GM19438 (cell line): ENCODE measurements at regions not wholly inside any gene's neighbourhood (a gene's known extent, or its start where the extent isn't known, plus 50 kb on each side); places are given as distances from the start of the nearest gene placed in this dataset.

ENCODE experiments used
- ATAC-seq: cut with Tn5 transposase; IDR thresholded peaks from one replicate; pipeline ENCODE4 v1.9.1; 2021; ENCODE audit warnings: low read depth; ENCODE audit not compliant: unreplicated experiment

DNA sequence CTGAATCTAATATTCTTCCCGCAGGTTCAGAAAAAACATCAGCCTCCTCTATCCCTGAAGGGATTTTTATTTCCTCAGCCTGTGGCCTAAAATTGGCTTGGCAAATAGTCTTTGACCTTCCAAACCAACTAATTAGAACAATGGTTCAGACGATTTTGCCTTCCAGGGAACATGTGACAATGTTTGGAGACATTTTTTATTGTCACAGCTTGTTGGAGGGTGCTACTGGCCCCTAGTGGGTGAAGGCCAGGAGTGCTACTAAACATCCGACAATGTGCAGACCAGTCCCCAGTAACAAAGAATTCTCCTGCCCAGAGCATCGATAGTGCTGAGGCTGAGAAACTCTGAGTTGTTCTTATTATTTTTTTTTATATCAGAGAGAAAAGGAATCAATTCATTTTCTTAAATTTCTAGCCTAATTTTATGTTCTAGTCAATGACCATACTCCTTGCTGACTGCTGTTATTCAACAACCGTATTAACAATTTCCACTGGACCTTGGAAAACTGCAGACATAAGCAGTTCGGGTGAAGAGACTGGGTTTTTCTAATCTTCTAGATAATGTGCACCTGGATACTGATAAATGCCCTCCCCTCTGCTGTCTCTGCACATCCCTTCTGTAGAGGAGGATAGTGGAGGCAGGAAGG lies 280.7 kb downstream of the LMX1A start:
- ATAC-seq = no peak

DNA sequence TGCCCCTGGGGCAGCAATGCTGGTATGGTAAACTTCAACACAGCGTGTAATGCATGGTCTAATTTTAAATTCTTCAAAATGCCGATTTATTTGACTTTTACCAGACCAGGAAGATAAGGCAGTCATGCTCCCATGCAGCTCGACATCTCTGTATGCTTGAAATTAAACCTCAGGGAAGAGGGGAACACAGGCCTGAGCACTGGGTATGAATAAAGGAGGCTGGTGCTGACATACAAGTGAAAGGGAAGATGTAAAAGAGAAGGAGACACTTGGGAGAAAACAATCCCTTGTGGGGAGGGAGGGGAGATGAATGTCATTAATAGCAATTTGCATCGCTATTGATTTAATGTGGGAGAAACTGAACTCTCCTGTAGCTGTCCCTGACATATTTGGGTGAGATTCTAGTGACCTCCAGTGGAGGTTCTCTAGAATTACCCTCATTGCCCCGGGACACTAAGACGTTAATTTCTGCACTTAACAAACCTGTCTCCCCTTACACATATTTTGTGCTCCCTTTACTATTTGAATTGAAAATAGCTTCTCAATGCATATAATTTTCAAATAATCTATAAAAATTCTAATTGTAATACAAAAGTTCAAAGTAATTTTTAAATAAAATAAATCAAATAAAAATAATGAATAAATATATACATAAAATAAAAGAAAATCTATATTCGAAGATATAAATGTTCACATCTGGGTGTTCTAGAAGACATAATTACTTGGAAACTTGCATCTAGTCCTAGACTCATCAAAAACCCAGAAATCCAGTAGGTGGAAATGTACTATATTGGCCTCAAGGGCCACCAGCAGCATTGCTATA lies 283.1 kb downstream of the LMX1A start:
- ATAC-seq = no peak

DNA sequence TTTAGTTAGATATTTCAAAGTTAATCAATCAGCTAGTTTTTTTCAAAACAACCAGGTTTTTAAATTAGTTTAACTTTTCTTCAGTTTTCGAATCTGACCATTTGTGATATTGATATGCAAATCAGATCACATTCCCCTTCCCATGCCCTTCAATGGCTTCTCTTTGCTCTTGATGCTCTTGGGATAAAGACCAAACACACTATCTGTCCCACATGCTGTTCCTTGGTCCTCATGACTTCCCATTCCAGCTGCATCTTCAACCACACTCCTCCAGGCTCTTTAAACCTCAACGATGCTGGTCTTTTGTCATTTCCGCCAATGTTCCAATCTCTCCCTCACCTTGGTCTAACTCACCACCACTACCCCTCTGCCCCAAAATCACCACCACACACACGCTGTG lies 285.8 kb downstream of the LMX1A start:
- ATAC-seq = no peak

DNA sequence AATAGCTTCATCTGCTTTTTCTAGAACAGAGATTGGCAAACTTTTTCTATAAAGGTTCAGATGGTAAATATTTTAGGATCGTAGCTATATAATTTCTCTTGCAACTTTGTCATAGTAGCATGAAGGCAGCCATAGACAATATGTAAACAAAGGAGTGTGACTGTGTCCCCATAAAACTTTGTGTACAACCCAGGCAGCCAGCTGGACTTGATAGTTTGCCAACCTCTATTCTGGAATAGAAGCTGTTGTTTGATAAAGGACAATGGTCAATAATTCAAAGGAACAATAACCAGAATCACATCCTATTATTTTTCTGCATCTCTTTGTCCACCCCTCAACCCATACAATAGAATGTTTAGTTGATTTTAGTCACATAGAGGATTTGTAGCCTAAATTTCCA lies 286.7 kb downstream of the LMX1A start:
- no peak for ATAC-seq

DNA sequence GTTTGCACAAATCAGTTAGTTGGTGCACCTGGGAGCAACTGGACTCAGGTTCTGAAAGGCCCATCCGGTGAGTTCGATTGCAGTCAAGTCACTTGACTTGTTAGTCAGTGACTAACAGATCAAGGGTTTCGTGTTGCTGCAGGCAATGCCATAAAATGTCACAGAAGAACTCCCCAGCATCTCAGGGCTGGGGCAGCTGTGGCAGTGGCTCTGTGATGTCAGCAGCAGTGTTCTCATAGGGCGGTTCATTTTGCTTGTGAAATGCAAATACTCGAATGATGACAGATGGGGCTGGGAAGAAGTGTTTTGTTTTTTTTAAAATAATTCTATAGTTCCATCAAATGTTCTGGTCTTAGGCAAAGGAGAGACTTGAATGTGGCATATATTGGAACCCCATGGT lies 287.8 kb downstream of the LMX1A start:
- no peak for ATAC-seq

DNA sequence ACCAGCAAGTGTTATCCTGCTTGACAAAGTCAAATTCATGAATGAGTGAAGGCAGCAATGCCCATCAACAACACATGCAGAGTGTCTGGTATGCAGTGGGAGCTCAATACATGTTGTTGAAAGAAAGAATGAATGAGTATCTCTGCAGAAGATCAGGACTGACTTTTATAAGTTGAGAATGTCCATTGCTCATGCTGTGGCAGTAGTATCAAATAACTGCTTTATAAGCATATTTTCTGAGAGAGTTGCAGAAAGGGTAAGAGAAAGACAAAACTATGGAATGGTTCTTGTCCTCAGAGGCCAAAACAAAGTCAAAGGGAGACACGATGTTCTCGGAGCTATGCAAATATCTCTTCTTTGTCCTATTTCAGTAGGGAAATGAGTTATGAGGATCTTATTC lies 288.7 kb downstream of the LMX1A start:
- no peak for ATAC-seq

DNA sequence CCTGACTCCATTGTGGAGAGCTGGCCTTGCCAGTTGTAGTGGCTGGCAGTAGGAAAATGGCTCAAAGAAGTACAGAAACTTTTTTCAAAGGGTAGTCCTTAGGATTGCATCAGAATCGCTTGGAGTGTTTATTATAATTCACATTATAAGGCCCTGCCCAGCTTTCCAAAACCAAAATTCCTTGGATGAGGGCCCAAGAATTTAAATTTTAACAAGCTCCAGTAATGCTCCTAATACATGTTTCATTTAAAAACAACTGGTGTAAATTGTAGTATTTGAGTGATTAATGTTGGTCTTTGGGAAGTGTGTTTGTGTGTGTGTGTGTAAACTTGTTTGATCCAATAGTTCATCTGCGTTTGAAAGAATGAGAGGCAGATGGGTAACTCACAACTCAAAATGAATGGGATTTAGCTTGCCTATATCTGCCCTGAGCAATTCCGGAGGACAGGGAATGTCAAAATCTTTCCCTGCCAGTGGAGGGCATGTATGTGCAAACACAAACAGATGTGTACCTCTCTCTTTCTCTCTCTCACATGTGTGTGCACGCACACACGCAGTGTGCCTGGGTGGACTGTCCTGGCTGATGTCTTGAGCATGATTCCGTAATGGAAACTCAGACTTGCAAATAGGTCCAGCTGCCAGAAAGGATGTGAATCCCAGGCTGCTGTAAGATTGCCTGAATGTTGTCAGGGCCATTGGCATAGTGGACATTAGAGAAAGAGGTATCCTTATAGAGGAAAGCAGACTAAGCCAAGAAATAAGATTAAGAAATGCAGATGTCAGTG lies 293.1 kb downstream of the LMX1A start:
- ATAC-seq = no peak

DNA sequence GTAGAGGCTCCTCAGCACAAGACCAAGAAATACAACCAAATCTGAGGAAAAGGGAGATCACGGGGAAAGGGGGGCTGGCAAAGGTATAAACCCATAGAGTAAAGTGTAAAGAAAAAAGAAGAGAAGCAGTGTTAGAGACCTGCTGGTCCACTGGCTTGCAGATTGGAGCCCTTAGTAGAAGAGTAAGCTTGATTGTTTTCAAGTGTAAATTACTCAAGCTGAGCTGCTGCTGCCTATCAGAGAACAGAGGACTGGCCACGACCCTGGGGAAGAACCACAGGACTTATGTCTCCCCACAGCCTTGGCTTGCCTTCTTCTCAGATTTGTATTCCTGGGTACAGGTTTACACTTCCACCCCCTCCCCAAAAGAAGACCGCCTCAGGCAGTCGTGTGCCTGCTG lies 294.2 kb downstream of the LMX1A start:
- ATAC-seq = no peak

DNA sequence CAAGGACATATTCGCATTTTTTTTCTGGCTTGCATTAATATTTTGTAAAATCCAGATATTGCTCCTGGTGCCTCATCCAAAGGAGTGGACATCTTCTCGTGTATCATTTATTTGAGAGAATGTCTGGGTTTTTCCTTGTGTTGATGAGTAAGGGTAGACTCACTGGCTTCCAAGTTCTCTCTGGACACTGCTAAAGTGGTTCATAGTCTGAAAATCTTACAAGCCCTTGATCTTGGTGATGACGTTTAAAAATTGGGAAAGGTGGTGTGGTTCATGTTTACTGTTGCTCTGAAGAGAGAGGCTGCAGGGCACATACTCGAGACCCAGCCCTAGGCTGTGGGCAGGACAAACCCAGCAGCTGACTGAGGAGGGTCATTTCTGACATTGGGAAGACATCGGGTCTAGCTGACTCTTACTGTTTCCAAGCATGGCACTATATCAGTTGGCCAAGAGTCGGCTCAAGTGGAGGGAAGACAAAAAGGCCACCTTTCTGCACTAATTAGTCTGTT lies 296.2 kb downstream of the LMX1A start:
- ATAC-seq = no peak

DNA sequence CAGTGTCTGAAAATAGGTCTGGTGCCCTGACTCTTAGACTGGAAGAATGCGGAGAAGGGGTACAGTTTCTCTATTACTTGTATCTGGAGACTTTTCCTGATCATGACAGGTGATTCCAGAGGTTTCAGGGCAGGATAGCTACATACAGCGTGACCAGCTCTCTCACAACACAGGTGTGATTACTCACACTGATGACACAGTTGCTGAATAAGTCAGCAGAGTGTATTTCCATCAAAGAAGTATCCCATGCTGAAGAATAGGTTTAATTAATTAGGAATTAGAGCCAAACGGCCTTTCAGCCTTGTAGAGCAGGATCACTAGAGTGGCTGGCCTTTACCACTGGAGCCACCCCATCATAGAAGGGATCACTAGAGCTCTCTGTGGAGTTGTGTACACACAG lies 298.6 kb downstream of the LMX1A start:
- no peak for ATAC-seq

DNA sequence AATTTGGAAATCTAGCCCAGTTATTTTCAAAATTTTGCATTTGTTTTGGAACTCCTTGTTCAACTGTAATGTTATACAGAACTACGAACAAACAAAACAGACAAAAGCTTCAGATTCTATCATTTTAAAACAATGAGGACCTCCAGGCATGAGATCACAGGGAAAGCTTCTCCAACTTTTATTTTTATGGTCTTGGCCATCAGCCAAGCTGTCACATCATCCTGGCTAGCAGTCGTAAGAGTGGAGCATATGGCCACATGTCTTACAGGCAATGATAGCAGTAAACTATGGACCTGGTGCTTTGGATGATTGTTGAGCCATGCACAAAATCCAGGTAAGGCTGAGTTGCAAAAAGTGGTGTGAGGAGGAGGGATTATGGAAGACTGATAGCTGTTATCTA lies 299.6 kb downstream of the LMX1A start:
- no peak for ATAC-seq

DNA sequence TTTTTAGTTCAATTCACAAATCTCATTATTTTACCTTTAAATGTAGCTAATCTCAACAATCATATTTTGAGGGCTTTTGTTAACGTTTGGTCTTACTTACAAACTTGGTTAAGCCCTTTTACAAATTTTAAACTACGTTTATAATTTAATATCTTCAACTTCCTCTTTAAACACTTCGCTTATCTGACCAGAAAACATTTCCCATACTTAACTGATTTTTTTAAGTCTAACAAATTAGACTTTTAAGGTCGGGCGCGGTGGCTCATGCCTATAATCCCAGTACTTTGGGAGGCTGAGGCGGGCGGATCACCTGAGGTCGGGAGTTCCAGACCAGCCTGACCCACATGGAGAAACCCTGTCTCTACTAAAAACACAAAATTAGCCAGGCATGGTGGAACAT lies 300.9 kb downstream of the LMX1A start:
- ATAC-seq = no peak

DNA sequence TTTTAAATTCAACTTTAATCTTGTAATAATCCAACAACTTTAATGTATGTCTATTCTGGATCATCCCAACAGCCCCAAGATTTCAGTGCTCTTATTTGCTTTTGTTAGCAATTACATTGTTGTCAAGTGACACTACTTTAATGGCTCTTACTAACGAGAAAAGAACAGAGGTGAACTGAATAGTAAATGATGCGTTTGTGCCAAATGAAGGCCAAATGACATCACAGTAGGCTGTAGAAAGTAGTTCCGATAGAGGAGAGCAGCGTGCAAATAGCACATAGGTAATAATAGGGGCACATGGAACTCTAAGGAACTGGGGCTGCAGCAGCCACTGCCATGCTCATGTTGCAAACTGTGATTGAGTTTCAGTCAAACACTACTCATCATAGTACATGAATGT lies 301.9 kb downstream of the LMX1A start:
- no peak for ATAC-seq

DNA sequence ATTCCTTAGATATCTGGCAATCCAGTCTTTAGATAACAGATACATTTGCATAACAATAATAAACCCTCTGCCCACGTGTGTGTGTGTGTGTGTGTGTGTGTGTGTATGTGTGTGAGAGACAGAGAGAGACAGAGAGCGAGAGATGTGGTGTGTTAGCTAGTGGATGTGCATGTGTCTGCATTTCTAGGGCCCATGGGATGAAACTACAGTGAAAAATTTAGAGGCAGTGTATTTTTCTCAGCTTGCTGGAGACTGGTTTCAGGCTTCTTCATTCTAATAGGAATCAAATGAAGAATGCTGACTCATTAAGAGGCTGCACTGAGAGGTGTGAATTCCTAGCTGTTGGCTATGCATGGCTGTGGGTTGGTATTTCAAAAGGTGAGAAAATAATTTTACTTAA lies 303.2 kb downstream of the LMX1A start:
- ATAC-seq = no peak

DNA sequence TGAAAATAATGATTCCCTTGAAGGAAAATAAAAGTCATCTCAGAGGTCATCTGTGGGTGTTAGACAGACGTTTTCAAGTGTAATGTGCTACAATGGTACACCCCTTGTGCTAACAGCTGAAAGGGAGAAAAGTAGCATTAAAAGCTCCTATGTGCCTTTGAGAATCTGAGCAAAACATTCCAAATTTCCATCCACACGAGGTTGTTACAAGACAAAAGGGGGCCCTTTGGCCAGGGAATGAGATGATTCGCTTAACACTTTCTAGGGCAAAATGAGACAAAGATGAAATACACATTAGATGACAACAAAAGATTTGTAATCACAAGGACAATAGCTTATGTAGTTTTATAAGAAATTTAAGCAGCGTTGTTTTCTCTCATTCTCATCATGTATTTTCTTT lies 303.6 kb downstream of the LMX1A start:
- no peak for ATAC-seq

DNA sequence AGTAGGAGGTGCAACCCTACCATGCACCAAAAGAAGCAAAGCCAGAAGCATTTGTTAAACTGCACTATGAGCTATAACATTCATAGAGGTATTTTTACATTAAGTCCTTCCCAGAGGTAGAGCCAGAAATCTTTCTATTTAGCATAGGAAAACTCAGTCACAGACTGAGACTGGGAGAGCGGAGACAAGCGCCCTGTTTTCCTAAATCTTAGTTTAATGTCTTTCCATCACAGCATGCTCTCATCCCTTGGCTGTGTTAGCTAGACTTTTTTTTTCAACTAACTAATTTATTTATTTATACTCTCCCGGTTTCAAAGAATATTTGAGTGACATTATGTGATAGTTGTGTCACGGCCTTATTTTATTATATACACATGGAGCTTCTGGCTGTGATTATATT lies 304.1 kb downstream of the LMX1A start:
- no peak for ATAC-seq

DNA sequence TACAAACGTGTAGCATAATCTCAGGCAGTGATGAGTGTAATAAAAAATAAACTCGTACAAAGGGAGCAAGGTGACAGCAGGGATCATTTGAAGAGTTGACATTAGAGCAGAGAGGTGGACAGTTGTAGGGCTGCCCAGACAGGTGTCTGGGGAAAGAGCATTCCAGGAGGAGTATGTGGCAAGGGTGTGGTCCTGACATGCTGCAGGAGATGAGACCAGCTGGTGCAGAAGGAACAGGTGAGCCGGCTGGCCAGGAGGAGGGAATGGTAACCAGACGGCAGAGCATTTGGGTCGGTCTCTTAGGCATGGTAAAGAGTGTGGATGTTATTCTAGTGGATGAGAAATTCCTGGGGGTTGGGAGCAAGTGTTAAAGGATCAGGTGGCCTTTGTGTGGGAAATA lies 306.3 kb downstream of the LMX1A start:
- no peak for ATAC-seq

DNA sequence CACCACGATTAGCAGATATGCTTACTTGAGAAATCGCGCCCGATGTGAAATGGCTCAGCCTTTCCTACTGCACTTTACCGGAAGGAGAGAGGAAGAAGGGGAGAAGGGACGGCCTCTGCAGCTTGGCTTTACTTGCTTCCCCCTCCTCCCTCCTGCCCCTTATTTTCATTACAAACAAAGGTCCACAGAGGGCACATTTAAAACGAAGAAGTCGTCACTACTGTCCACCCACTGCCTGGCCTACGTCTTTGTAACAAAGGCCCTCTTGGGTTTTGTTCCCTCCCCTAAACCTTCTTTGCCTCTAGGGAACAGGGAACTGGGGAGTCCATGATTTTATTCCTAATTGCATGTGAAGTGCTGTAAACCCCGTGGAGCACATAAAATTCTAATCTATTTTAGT lies 308.5 kb downstream of the LMX1A start:
- no peak for ATAC-seq

DNA sequence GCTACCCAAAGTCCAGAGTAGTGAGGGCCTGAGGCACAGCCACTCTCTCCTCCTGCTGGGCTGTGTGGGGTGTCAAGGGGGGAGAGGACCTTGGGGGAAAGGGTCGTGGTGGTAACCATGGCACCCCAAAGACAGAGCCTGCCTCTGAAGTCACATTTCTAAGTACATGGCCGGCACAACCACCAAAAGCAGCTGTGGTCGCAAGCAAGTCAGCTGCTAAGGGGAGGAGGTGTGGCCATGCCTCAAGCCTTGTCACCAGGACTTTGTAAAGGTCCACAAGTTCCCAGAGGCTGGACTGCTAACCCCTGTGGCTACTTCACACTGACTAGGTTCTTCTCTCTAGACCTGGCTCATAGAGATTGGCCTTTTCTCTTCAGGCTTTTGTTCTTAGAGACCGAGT lies 310.6 kb downstream of the LMX1A start:
- ATAC-seq = no peak

DNA sequence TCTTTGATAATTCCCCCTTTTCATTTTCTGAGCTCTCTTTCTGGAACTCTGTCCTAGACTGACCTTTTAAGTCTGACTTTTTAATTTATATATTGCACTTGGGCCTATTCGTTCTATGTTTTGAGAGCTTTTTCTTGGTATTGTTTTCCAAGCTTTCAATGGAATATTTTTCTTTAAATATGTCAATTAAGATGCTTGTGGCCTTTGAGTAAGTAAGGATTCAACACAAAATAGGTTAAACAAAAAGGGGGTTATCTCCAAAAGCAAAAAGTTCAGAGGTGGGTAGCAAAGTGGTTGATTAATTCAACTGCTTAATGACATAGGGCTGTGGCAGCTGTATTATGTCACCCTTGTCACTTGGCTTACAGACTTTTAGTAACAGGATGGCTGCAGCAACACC lies 315.9 kb downstream of the LMX1A start:
- no peak for ATAC-seq

DNA sequence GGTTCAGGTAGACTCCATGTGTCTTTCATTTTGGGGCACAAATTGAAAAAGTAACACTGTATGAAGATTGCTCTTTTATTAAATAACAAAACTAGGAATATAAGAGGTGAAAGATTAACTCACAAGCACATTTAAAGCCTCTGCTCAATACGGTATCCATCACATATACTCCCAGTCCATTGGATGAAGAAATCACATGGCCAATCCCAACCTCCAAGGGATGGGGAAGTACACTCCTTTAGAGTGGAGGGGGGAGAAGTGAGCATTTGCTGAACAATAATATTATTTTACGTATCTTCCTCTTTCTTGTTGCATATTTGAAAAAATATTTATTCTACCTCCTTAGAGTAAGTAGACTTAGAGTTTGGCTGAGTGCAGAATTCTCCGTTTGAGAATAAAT lies 316.5 kb downstream of the LMX1A start:
- ATAC-seq = no peak
